Activated CD4-positive, alpha-beta memory T cell treated with anti-CD3 and anti-CD28 coated beads for 36 hours (primary cell): ENCODE measurements at regions not wholly inside any gene's neighbourhood (a gene's known extent, or its start where the extent isn't known, plus 50 kb on each side); places are given as distances from the start of the nearest gene placed in this dataset.

Source experiments
- CTCF ChIA-PET: fragments of 350-600 bp; sonication (Branson Sonifier 250); formaldehyde crosslinking; loops from one replicate; lab custom pipeline; 2021; ENCODE audit warnings: antibody characterized with exemption, inconsistent platforms; lab: Charles Lee
- POLR2A ChIA-PET: fragments of 350-600 bp; sonication (Branson Sonifier 250); formaldehyde crosslinking; loops from one replicate; lab custom pipeline; 2021; ENCODE audit warnings: antibody characterized with exemption; lab: Charles Lee
- DNase-seq: peaks from one replicate; pipeline ENCODE4 v3.0.0-alpha.2; 2020
- H3K27ac Mint-ChIP-seq: one replicate; pipeline ENCODE4 v1.8.0; 2021; ENCODE audit warnings: mixed read lengths
- H3K27me3 Mint-ChIP-seq: one replicate; pipeline ENCODE4 v1.8.0; 2021; ENCODE audit warnings: mixed read lengths
- H3K36me3 Mint-ChIP-seq: one replicate; pipeline ENCODE4 v1.8.0; 2021; ENCODE audit warnings: mixed read lengths
- H3K4me1 Mint-ChIP-seq: one replicate; pipeline ENCODE4 v1.8.0; 2021; ENCODE audit warnings: low read depth, mixed read lengths
- H3K4me3 Mint-ChIP-seq: one replicate; pipeline ENCODE4 v1.8.0; 2021; ENCODE audit warnings: mild to moderate bottlenecking, mixed read lengths
- H3K9me3 Mint-ChIP-seq: one replicate; pipeline ENCODE4 v1.8.0; 2021; ENCODE audit warnings: mixed read lengths
- intact Hi-C: fragments of 100-400 bp; cut with micrococcal nuclease; formaldehyde crosslinking; loops from one replicate; pipeline ENCODE4 v1.15.1; 2023

GRCh38 chrX:80098038-80098437 is 83.5 kb downstream of the TBX22 start:
- DNase-seq = no peak
- Mint-ChIP-seq H3K36me3 (no peaks in the 10 kb centered on the region), H3K9me3 (no peaks in the 10 kb centered on the region), H3K4me3 (no peak overlapping the region), H3K4me1 (no peaks in the 10 kb centered on the region), H3K27ac (no peak overlapping the region), H3K27me3 (no peaks in the 10 kb centered on the region)
- ChIA-PET POLR2A (no interaction called here), CTCF (no interaction called here)
- intact Hi-C loops = no loop called here

GRCh38 chrX:80120335-80120734 is 105.8 kb downstream of the TBX22 start:
- CTCF ChIA-PET = no interaction called here
- no peaks in the 10 kb centered on the region for H3K36me3 Mint-ChIP-seq
- POLR2A ChIA-PET = no interaction called here
- DNase-seq = no peak
- no peaks in the 10 kb centered on the region for H3K27me3 Mint-ChIP-seq
- no peak overlapping the region for H3K27ac Mint-ChIP-seq
- intact Hi-C loops = no loop called here
- peaks cover under 1% of the 10 kb centered on the region for H3K9me3 Mint-ChIP-seq
- no peak overlapping the region for H3K4me3 Mint-ChIP-seq
- no peaks in the 10 kb centered on the region for H3K4me1 Mint-ChIP-seq

- Mint-ChIP-seq H3K4me3 (no peak overlapping the region), H3K27ac (no peak overlapping the region), H3K36me3 (no peaks in the 10 kb centered on the region), H3K4me1 (no peaks in the 10 kb centered on the region), H3K9me3 (no peaks in the 10 kb centered on the region), H3K27me3 (no peaks in the 10 kb centered on the region)
- no peak for DNase-seq
- intact Hi-C loops = no loop called here
- ChIA-PET POLR2A (no interaction called here), CTCF (no interaction called here)
These were observed 124.4 kb downstream of the TBX22 start for GRCh38 chrX:80138938-80139337.

- Mint-ChIP-seq H3K4me1 (no peaks in the 10 kb centered on the region), H3K9me3 (no peaks in the 10 kb centered on the region), H3K4me3 (no peak overlapping the region), H3K27me3 (no peaks in the 10 kb centered on the region), H3K36me3 (no peaks in the 10 kb centered on the region), H3K27ac (no peak overlapping the region)
- ChIA-PET CTCF (no interaction called here), POLR2A (no interaction called here)
- intact Hi-C loops = no loop called here
- DNase-seq = no peak
These were observed 125.0 kb downstream of the TBX22 start for GRCh38 chrX:80139564-80139963.

- no peaks in the 10 kb centered on the region for H3K27me3 Mint-ChIP-seq
- H3K36me3 Mint-ChIP-seq = no peaks in the 10 kb centered on the region
- no peak for DNase-seq
- no peak overlapping the region for H3K4me3 Mint-ChIP-seq
- POLR2A ChIA-PET = no interaction called here
- H3K9me3 Mint-ChIP-seq = peaks cover 4% of the 10 kb centered on the region
- CTCF ChIA-PET = no interaction called here
- intact Hi-C loops = no loop called here
- H3K27ac Mint-ChIP-seq = no peak overlapping the region
- H3K4me1 Mint-ChIP-seq = no peaks in the 10 kb centered on the region
These were observed 156.0 kb downstream of the TBX22 start for GRCh38 chrX:80170581-80170980.

- H3K27me3 Mint-ChIP-seq = no peaks in the 10 kb centered on the region
- H3K36me3 Mint-ChIP-seq = no peaks in the 10 kb centered on the region
- H3K4me1 Mint-ChIP-seq = no peaks in the 10 kb centered on the region
- CTCF ChIA-PET = no interaction called here
- H3K4me3 Mint-ChIP-seq = no peak overlapping the region
- POLR2A ChIA-PET = no interaction called here
- peaks cover 4% of the 10 kb centered on the region for H3K9me3 Mint-ChIP-seq
- no peak overlapping the region for H3K27ac Mint-ChIP-seq
- no peak for DNase-seq
- intact Hi-C loops = no loop called here
These were observed 158.7 kb downstream of the TBX22 start for GRCh38 chrX:80173261-80173660.

GRCh38 chrX:80174925-80175574 is 160.5 kb downstream of the TBX22 start:
- H3K27me3 Mint-ChIP-seq = no peaks in the 10 kb centered on the region
- no peak overlapping the region for H3K27ac Mint-ChIP-seq
- H3K9me3 Mint-ChIP-seq = no peaks in the 10 kb centered on the region
- intact Hi-C loops = no loop called here
- POLR2A ChIA-PET = no interaction called here
- H3K4me3 Mint-ChIP-seq = no peak overlapping the region
- H3K4me1 Mint-ChIP-seq = no peaks in the 10 kb centered on the region
- DNase-seq = no peak
- CTCF ChIA-PET = no interaction called here
- no peaks in the 10 kb centered on the region for H3K36me3 Mint-ChIP-seq

- ChIA-PET CTCF (no interaction called here), POLR2A (no interaction called here)
- H3K4me3 Mint-ChIP-seq = no peak overlapping the region
- no peak overlapping the region for H3K27ac Mint-ChIP-seq
- no peaks in the 10 kb centered on the region for H3K9me3 Mint-ChIP-seq
- no peaks in the 10 kb centered on the region for H3K36me3 Mint-ChIP-seq
- no peaks in the 10 kb centered on the region for H3K27me3 Mint-ChIP-seq
- DNase-seq = no peak
- intact Hi-C loops = no loop called here
- H3K4me1 Mint-ChIP-seq = no peaks in the 10 kb centered on the region
These were observed 166.5 kb downstream of the TBX22 start for GRCh38 chrX:80181079-80181478.

- Mint-ChIP-seq H3K4me1 (no peaks in the 10 kb centered on the region), H3K4me3 (no peak overlapping the region), H3K27me3 (no peaks in the 10 kb centered on the region), H3K9me3 (no peaks in the 10 kb centered on the region), H3K36me3 (no peaks in the 10 kb centered on the region), H3K27ac (no peak overlapping the region)
- ChIA-PET POLR2A (no interaction called here), CTCF (no interaction called here)
- intact Hi-C loops = no loop called here
- no peak for DNase-seq
These were observed 170.3 kb downstream of the TBX22 start for GRCh38 chrX:80184854-80185253.

- ChIA-PET CTCF (no interaction called here), POLR2A (no interaction called here)
These were observed 192.1 kb downstream of the TBX22 start for GRCh38 chrX:80206647-80207046.

GRCh38 chrX:80207327-80207726 is 192.8 kb downstream of the TBX22 start:
- intact Hi-C loops = no loop called here
- no peak overlapping the region for H3K4me3 Mint-ChIP-seq
- DNase-seq = no peak
- ChIA-PET CTCF (no interaction called here), POLR2A (no interaction called here)
- no peak overlapping the region for H3K27ac Mint-ChIP-seq
- no peaks in the 10 kb centered on the region for H3K4me1 Mint-ChIP-seq
- H3K36me3 Mint-ChIP-seq = no peaks in the 10 kb centered on the region
- H3K9me3 Mint-ChIP-seq = no peaks in the 10 kb centered on the region
- no peaks in the 10 kb centered on the region for H3K27me3 Mint-ChIP-seq

More at GRCh38 chrX:80206647-80207046, 192.1 kb downstream of the TBX22 start:
- H3K4me3 Mint-ChIP-seq = no peak overlapping the region
- no peak overlapping the region for H3K27ac Mint-ChIP-seq
- H3K36me3 Mint-ChIP-seq = no peaks in the 10 kb centered on the region
- no peak for DNase-seq
- no peaks in the 10 kb centered on the region for H3K27me3 Mint-ChIP-seq
- intact Hi-C loops = no loop called here
- H3K9me3 Mint-ChIP-seq = no peaks in the 10 kb centered on the region
- no peaks in the 10 kb centered on the region for H3K4me1 Mint-ChIP-seq

- H3K27ac Mint-ChIP-seq = no peak overlapping the region
- H3K36me3 Mint-ChIP-seq = no peaks in the 10 kb centered on the region
- DNase-seq = no peak
- H3K4me1 Mint-ChIP-seq = no peaks in the 10 kb centered on the region
- intact Hi-C loops = no loop called here
- H3K9me3 Mint-ChIP-seq = peaks cover 14% of the 10 kb centered on the region
- POLR2A ChIA-PET = no interaction called here
- no peak overlapping the region for H3K4me3 Mint-ChIP-seq
- CTCF ChIA-PET = no interaction called here
- no peaks in the 10 kb centered on the region for H3K27me3 Mint-ChIP-seq
These were observed 201.5 kb downstream of the TBX22 start for GRCh38 chrX:80216086-80216485.

GRCh38 chrX:80223982-80224579 is 196.2 kb upstream of the TENT5D start:
- intact Hi-C loops = no loop called here
- peaks cover 5% of the 10 kb centered on the region for H3K9me3 Mint-ChIP-seq
- no peak overlapping the region for H3K4me3 Mint-ChIP-seq
- DNase-seq = no peak
- no peaks in the 10 kb centered on the region for H3K4me1 Mint-ChIP-seq
- H3K36me3 Mint-ChIP-seq = no peaks in the 10 kb centered on the region
- POLR2A ChIA-PET = no interaction called here
- no peak overlapping the region for H3K27ac Mint-ChIP-seq
- CTCF ChIA-PET = no interaction called here
- H3K27me3 Mint-ChIP-seq = no peaks in the 10 kb centered on the region
